Cardiac muscle cell (in vitro differentiated cells and primary cell): ENCODE measurements at regions not wholly inside any gene's neighbourhood (a gene's known extent, or its start where the extent isn't known, plus 50 kb on each side); places are given as distances from the start of the nearest gene placed in this dataset.
"Not testable (repeated sequence)": the region's sequence is repeated elsewhere in the genome, so short reads cannot be mapped to it uniquely, and the experiment has no call there.

Source experiments
- DNase-seq, 2 donors: peaks; one replicate each; pipeline versions ENCODE4 v3.0.0 to v3.0.0-alpha.2; 2010 to 2017; ENCODE audit warnings: low read depth in 1 of 2, low spot score in 1 of 2
- H3K27ac ChIP-seq: fragments of 200-600 bp; sonication (generic); 2 replicates; pipeline ENCODE4 v1.5.1; 2016
- H3K27me3 ChIP-seq: fragments of 200-600 bp; sonication (generic); 2 replicates; pipeline ENCODE4 v1.6.0; 2016; ENCODE audit warnings: control low read depth
- H3K36me3 ChIP-seq: fragments of 200-600 bp; sonication (generic); 2 replicates; pipeline ENCODE4 v1.5.1; 2016; ENCODE audit warnings: control low read depth
- H3K4me1 ChIP-seq: fragments of 200-600 bp; sonication (generic); 2 replicates; pipeline ENCODE4 v1.8.1; 2017; ENCODE audit warnings: low read depth, mild to moderate bottlenecking, mixed run types
- H3K4me3 ChIP-seq: fragments of 200-600 bp; sonication (generic); 2 replicates; pipeline ENCODE4 v1.5.1; 2016; ENCODE audit warnings: mild to moderate bottlenecking
- H3K9me3 ChIP-seq: fragments of 200-600 bp; sonication (generic); 2 replicates; pipeline ENCODE4 v1.5.1; 2017; ENCODE audit warnings: low read depth, mild to moderate bottlenecking, control low read depth
- CTCF ChIP-seq: IDR thresholded peaks from 2 replicates; pipeline ENCODE4 v1.5.1; 2012; ENCODE audit warnings: low read depth, mild to moderate bottlenecking, low read length

DNA sequence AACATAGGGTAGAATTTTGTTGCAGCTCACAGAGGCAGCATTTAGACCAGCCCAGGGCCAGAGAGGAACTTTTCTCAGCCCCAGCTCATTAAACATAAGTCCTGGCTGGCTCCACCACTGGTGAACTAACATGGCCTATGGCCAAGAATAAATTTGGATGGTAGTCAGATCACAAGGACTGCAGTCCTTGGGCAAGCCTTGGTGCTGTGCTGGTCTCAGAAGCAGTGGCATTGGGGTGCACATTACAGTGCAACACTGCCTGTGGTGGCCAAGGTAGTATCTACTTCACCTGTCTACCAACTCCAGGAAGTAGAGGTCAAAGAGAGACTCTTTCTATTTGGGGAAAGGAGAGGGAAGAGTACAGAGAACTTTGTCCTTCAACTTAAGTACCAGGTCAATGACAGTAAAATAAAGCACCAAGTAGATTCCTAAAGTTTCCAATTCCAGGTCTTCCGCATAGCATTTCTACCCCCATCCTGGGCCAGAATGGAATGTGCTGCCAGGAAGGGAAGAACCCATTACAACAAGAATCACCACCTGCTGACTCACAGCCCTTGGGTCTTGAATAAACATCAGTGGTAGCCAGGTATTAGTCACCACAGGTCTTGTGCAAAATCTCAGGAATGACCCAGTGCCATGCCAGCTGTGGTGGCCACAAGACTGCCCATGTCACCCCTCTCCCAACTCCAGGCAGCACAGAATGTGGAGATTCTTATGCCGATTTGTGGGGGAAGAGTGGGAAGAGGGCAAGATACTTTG is 155.4 kb upstream of the FSIP2 start:
- TF ChIP-seq CTCF, result no peak
- no peaks in the 10 kb centered on the region for H3K9me3 ChIP-seq
- no peak overlapping the region for H3K4me3 ChIP-seq
- H3K36me3 ChIP-seq, result no peaks in the 10 kb centered on the region
- no peaks in the 10 kb centered on the region for H3K4me1 ChIP-seq
- no peaks in the 10 kb centered on the region for H3K27me3 ChIP-seq
- H3K27ac ChIP-seq, result no peak overlapping the region
- DNase-seq, result no peak

DNA sequence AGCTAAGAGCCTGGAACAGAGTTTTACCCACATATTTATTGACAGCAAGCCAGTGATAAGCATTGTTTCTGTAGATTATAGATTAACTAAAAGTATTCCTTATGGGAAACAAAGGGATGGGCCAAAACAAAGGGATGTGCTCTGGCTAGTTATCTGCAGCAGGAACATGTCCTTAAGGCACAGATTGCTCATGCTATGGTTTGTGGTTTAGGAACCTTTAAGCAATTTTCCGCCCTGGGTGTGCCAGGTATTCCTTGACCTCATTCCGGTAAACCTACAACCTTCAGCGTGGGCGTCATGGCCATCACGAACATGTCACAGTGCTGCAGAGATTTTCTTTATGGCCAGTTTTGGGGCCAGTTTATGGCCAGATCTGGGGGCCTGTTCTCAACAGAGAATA is 153.4 kb upstream of the FSIP2 start:
- not testable (repeated sequence) for H3K9me3 ChIP-seq, H3K27ac ChIP-seq, DNase-seq

GRCh38 chr2:185591276-185591675 is 147.3 kb upstream of the FSIP2 start:
- not testable (repeated sequence) for H3K4me3 ChIP-seq

More for the DNA sequence above, 153.4 kb upstream of the FSIP2 start:
- not testable (repeated sequence) for H3K4me1 ChIP-seq, H3K27me3 ChIP-seq, H3K36me3 ChIP-seq, H3K4me3 ChIP-seq

GRCh38 chr2:185607945-185608344 is 130.7 kb upstream of the FSIP2 start:
- H3K27me3 ChIP-seq, result no peaks in the 10 kb centered on the region

More at GRCh38 chr2:185591276-185591675, 147.3 kb upstream of the FSIP2 start:
- not testable (repeated sequence) for DNase-seq, H3K27me3 ChIP-seq, H3K27ac ChIP-seq, H3K4me1 ChIP-seq, H3K36me3 ChIP-seq, H3K9me3 ChIP-seq

GRCh38 chr2:185608799-185609198 is 129.8 kb upstream of the FSIP2 start:
- Histone ChIP-seq H3K4me1 (no peaks in the 10 kb centered on the region), H3K27ac (no peak overlapping the region), H3K4me3 (no peak overlapping the region), H3K36me3 (no peaks in the 10 kb centered on the region), H3K27me3 (no peaks in the 10 kb centered on the region), H3K9me3 (no peaks in the 10 kb centered on the region)
- no peak for DNase-seq
- TF ChIP-seq CTCF, result no peak

More at GRCh38 chr2:185607945-185608344, 130.7 kb upstream of the FSIP2 start:
- no peaks in the 10 kb centered on the region for H3K9me3 ChIP-seq
- H3K4me3 ChIP-seq, result no peak overlapping the region
- H3K4me1 ChIP-seq, result no peaks in the 10 kb centered on the region
- no peak overlapping the region for H3K27ac ChIP-seq
- no peaks in the 10 kb centered on the region for H3K36me3 ChIP-seq
- no peak for TF ChIP-seq CTCF
- DNase-seq, result no peak

DNA sequence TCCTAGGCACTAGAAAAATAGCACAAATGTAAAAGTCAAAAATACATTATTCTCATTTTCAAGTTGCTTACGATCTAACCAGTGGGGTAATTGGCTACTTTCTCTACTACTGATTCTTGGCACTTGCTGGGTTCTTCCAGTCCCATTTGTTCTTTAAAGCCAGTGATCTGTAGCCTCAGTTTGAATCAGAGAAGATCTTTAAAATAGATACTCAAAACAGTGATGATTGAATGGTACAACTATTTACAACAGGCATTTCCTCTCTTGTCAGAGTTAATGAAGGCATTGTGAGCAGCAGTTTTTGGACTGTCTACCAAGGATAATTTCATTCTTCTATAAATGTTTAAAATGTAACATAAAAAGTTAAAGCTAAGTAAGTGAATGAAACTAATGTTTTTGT is 128.3 kb upstream of the FSIP2 start:
- Histone ChIP-seq H3K36me3 (no peaks in the 10 kb centered on the region), H3K27me3 (no peaks in the 10 kb centered on the region), H3K4me3 (no peak overlapping the region), H3K9me3 (no peaks in the 10 kb centered on the region), H3K4me1 (no peaks in the 10 kb centered on the region), H3K27ac (no peak overlapping the region)
- TF ChIP-seq CTCF, result no peak
- DNase-seq, result no peak
